BE2C (cell line): ENCODE measurements at regions not wholly inside any gene's neighbourhood (a gene's known extent, or its start where the extent isn't known, plus 50 kb on each side); places are given as distances from the start of the nearest gene placed in this dataset.

Experiments used
- DNase-seq: peaks from one replicate; pipeline ENCODE4 v3.0.0-alpha.2; 2020
- H3K27me3 ChIP-seq: fragments of 250-450 bp; sonication (Bioruptor Pico); 2 replicates; pipeline ENCODE4 v1.5.1; 2020; ENCODE audit warnings: mild to moderate bottlenecking
- H3K36me3 ChIP-seq: fragments of 250-450 bp; sonication (Bioruptor Pico); 2 replicates; pipeline ENCODE4 v1.5.1; 2020; ENCODE audit warnings: mild to moderate bottlenecking
- H3K4me1 ChIP-seq: fragments of 250-450 bp; sonication (Bioruptor Pico); 2 replicates; pipeline ENCODE4 v1.5.1; 2020
- H3K4me3 ChIP-seq: 2 replicates; pipeline ENCODE4 v1.5.1; 2011; ENCODE audit warnings: low read depth, low read length
- H3K9me3 ChIP-seq: fragments of 250-450 bp; sonication (Bioruptor Pico); 2 replicates; pipeline ENCODE4 v1.5.1; 2020
- CTCF ChIP-seq: IDR thresholded peaks from 2 replicates; pipeline ENCODE4 v1.5.1; 2012; ENCODE audit warnings: mild to moderate bottlenecking, low read depth, low read length

GRCh38 chr12:76206039-76206676 is 121.7 kb upstream of the NAP1L1 start:
- Histone ChIP-seq H3K36me3 (no peaks in the 10 kb centered on the region), H3K9me3 (no peaks in the 10 kb centered on the region), H3K4me1 (no peaks in the 10 kb centered on the region), H3K4me3 (no peak overlapping the region), H3K27me3 (no peaks in the 10 kb centered on the region)
- TF ChIP-seq CTCF: no peak
- DNase-seq: no peak

- Histone ChIP-seq H3K9me3 (no peaks in the 10 kb centered on the region), H3K4me1 (no peaks in the 10 kb centered on the region), H3K36me3 (no peaks in the 10 kb centered on the region), H3K27me3 (no peaks in the 10 kb centered on the region), H3K4me3 (no peak overlapping the region)
- no peak for DNase-seq
- no peak for TF ChIP-seq CTCF
Observed at GRCh38 chr12:76202621-76203020, 118.1 kb upstream of the NAP1L1 start.

- Histone ChIP-seq H3K27me3 (no peaks in the 10 kb centered on the region), H3K36me3 (no peaks in the 10 kb centered on the region), H3K9me3 (no peaks in the 10 kb centered on the region), H3K4me1 (no peaks in the 10 kb centered on the region), H3K4me3 (no peak overlapping the region)
- no peak for DNase-seq
- no peak for TF ChIP-seq CTCF
Observed at GRCh38 chr12:76201758-76202157, 117.3 kb upstream of the NAP1L1 start.

- no peaks in the 10 kb centered on the region for H3K27me3 ChIP-seq
- no peaks in the 10 kb centered on the region for H3K9me3 ChIP-seq
- DNase-seq: no peak
- H3K4me3 ChIP-seq: no peak overlapping the region
- TF ChIP-seq CTCF: no peak
- no peaks in the 10 kb centered on the region for H3K36me3 ChIP-seq
- no peaks in the 10 kb centered on the region for H3K4me1 ChIP-seq
Observed at GRCh38 chr12:76201316-76201715, 116.8 kb upstream of the NAP1L1 start.

- Histone ChIP-seq H3K36me3 (no peaks in the 10 kb centered on the region), H3K27me3 (no peaks in the 10 kb centered on the region), H3K9me3 (no peaks in the 10 kb centered on the region), H3K4me3 (no peak overlapping the region), H3K4me1 (no peaks in the 10 kb centered on the region)
- no peak for TF ChIP-seq CTCF
- no peak for DNase-seq
Observed at GRCh38 chr12:76199808-76200207, 115.3 kb upstream of the NAP1L1 start.

GRCh38 chr12:76198839-76199238 is 114.4 kb upstream of the NAP1L1 start:
- no peak for TF ChIP-seq CTCF

More at GRCh38 chr12:76198839-76199238, 114.4 kb upstream of the NAP1L1 start:
- Histone ChIP-seq H3K4me3 (no peak overlapping the region), H3K27me3 (peaks cover 6% of the 10 kb centered on the region; the same call in 1 of the 2 replicates), H3K9me3 (no peaks in the 10 kb centered on the region), H3K4me1 (no peaks in the 10 kb centered on the region), H3K36me3 (no peaks in the 10 kb centered on the region)
- no peak for DNase-seq
